Activated CD4-positive, alpha-beta T cell treated with anti-CD3 and anti-CD28 coated beads, Interleukin-2, Interleukin-4, amounts not matched to agents 100 ng/mL and 50 ng/mL, durations not matched to agents 16 hours and 8 hours (primary cell): ENCODE measurements at regions not wholly inside any gene's neighbourhood (a gene's known extent, or its start where the extent isn't known, plus 50 kb on each side); places are given as distances from the start of the nearest gene placed in this dataset.
"Not testable (repeated sequence)": the region's sequence is repeated elsewhere in the genome, so short reads cannot be mapped to it uniquely, and the experiment has no call there.

Experiments
- DNase-seq: peaks from one replicate; pipeline ENCODE4 v3.0.0-alpha.2; 2020; ENCODE audit warnings: low spot score

- DNase-seq: no peak
Observed at GRCh38 chr13:78540058-78540457, 63.3 kb downstream of the POU4F1 start.

GRCh38 chr13:78526044-78526443 lies 77.3 kb downstream of the POU4F1 start:
- DNase-seq: not testable (repeated sequence)

- no peak for DNase-seq
Observed at GRCh38 chr13:78524936-78525335, 78.4 kb downstream of the POU4F1 start.

- DNase-seq: no peak
Observed at GRCh38 chr13:78521091-78521490, 82.3 kb downstream of the POU4F1 start.

- DNase-seq: no peak
Observed at GRCh38 chr13:78520425-78520824, 82.9 kb downstream of the POU4F1 start.

DNA sequence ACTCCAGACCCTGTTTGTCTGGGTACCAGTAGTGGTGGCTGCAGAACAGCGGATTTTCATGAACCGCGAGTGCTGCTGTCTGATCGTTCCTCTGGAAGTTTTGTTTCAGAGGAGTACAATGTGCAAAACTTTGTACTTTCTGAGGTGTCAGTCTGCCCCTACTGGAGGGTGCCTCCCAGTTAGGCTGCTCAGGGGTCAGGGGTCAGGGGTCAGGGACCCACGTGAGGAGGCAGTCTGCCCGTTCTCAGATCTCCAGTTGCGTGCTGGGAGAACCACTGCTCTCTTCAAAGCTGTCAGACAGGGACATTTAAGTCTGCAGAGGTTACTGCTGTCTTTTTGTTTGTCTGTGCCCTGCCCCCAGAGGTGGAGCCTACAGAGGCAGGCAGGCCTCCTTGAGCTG lies 84.9 kb downstream of the POU4F1 start:
- not testable (repeated sequence) for DNase-seq

DNA sequence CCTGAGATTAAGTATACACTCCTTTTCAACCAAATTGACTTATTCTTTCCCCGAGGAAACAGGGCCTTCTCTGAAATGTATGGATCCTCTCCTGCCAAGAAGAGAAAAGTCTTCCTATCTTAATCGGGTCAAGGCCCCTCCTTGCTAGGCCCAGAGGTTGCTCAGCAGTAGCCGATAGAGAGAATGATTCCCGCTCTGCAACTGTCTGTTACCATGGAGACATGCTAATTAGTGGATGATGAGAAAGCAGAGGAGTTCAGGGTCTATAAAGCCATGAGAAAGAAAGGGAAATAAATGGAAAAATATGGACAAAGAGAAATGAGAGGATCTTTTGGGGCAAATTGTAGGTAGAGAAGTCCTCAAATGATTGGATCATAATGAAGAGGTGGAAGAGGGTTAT lies 103.5 kb downstream of the POU4F1 start:
- no peak for DNase-seq

GRCh38 chr13:78497702-78498355 lies 105.5 kb downstream of the POU4F1 start:
- no peak for DNase-seq

GRCh38 chr13:78491978-78492377 lies 111.4 kb downstream of the POU4F1 start:
- DNase-seq: no peak

- not testable (repeated sequence) for DNase-seq
Observed at GRCh38 chr13:78490225-78490624, 113.1 kb downstream of the POU4F1 start.

DNA sequence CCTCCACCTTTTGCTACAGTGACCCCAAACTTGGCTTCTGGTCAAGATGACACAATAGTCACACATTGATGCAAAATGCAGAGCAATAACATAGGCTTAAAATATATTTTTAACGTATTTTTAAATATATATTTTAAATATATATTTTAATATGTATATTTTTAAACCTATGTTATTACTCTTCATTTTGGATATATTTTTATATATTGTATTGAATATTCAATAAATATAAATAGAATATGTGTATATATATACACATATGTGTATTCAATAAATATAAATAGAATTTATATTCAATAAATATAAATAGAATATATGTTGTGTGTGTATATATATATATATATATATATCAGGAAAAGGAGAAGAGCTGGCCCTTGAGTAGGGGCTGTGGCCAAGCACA lies 115.6 kb downstream of the POU4F1 start:
- no peak for DNase-seq

- DNase-seq: no peak
Observed at GRCh38 chr13:78485803-78486202, 117.5 kb downstream of the POU4F1 start.

DNA sequence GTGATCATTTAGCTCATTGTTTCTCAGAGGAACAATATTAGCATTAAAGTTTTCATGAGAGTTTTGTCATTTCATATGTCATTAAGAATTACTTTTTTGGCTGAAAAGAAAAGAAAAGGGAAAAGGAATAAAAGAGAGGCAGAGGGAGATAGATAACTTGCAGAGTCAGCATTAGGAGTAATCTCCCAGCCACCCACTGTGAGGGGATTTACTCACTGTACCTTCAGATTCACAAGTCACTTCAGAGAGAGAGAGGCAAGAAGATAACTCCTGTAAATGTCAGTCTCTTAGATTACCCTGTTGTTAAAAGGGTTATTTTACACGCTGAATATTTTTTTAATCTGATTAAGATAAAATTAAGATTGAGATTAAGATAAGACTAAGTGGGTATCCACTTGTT lies 125.2 kb downstream of the POU4F1 start:
- no peak for DNase-seq

- DNase-seq: no peak
Observed at GRCh38 chr13:78476910-78477309, 126.4 kb downstream of the POU4F1 start.

DNA sequence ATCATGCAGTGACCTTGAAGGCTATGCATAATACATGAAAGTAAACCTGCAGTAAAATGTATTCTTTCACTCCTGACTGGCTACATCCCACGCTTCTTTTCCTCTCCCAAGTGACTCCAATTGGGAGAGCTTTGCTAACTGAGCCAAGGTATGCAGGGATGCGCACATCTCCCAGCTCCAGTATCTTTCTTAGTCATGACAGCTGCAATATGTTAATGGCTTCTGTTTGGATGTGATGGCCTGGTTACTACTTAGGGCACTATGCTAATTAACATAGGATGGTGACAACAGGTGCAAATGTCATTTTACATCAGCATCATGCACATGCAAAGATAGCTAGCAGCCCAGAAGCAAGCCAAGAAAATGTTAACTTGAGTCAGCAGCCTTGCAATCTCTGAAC lies 134.7 kb downstream of the POU4F1 start:
- DNase-seq: no peak

GRCh38 chr13:78465250-78465649 lies 138.1 kb downstream of the POU4F1 start:
- no peak for DNase-seq

- DNase-seq: no peak
Observed at GRCh38 chr13:78460176-78460575, 143.2 kb downstream of the POU4F1 start.

- DNase-seq: no peak
Observed at GRCh38 chr13:78443839-78444238, 159.5 kb downstream of the POU4F1 start.

DNA sequence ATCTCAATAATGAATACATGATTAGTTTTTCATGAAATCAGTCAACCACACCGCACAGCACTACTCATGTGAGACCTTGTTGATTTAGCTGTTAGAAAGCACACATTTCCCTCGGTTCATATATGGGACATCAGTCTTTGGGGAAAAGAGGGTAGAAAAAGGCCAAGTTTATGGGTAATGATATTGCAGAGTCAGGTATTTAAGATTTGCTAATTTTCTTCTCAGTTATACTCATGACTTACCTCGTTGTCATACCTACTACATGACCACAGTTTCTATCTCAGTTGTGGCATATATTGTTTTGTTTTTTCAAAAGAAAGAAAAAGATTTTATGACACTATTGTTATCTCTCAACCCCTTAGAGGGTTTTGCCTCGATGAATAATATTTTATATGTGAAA lies 165.6 kb downstream of the POU4F1 start:
- DNase-seq: no peak

- DNase-seq: no peak
Observed at GRCh38 chr13:78436311-78436710, 167.0 kb downstream of the POU4F1 start.

DNA sequence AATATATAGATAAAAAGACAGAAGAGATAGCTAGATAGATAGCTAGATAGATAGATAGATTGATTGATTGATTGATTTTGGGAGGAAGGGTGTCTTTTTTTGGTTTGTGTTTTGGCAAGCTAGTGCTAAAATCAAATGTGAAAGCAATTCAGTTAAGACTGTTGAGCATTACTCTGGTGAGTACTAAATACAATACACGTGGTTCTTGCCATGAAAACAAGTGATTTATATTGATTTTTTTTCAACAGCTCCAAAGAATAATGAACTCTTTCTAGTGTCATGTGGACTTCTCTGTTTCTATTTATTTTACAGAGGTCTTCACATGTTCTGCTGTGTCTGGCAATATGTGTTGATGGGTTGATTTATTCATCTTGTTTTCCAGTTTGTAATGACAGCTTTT lies 172.0 kb downstream of the POU4F1 start:
- DNase-seq: no peak

- DNase-seq: no peak
Observed at GRCh38 chr13:78430811-78431210, 172.5 kb downstream of the POU4F1 start.

GRCh38 chr13:78430166-78430791 lies 173.1 kb downstream of the POU4F1 start:
- no peak for DNase-seq

DNA sequence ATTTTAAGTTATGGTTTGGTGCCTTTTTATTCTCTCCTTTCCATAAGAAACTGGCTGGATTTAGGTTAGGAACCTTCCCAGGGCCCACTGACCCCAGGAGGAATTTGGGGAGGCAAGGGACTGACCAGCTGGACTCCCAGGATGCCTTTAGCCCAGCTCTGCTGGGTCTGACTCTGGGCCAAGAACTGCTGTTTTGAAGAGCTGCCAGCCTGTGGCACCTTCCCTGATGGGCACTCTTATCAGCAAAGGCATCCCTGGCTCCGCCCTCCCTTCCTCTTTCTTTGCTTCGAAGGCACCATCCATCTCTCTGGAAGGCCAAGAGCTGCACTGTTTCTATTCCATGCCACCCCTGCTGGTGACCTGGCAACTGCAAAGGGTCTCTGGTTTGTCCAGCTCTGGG lies 174.7 kb downstream of the POU4F1 start:
- no peak for DNase-seq
